ENCODE measurements at regions not wholly inside any gene's neighbourhood (a gene's known extent, or its start where the extent isn't known, plus 50 kb on each side); places are given as distances from the start of the nearest gene placed in this dataset.

DNA sequence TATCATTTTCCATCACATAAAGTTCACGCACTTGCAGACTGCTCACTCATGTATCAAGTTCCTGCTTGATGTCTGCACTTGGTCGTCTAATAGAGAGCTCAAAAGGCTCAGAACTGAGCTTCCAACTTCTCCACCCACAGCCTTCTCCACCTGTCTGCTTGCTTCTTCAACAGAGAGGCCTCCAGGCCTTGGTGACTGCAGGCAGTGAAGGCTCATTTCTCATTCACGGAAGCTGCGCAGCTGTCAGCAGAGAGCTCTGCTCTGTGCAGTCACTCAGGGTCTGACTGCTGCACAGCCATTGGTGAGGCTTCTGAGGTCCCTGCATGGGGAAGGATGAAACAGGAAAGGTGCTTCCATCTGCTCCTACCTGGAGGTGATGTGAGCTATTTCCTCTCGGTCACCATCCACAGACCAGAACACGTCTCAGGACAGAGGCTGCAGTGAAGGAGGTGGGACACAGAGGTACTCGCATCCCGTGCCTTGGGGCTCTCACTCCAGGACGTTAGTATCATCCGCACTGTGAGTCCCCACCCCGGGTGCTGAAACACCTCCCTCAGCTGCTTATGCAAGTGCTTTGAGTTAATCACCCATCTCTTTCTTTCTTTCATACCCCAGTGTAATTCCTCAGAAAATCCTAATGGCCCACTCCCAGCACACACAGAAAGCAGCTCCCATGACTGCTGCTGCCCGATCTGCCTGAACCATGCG lies 126.2 kb downstream of the TMEM18 start:
- DNase-seq = no peak

DNA sequence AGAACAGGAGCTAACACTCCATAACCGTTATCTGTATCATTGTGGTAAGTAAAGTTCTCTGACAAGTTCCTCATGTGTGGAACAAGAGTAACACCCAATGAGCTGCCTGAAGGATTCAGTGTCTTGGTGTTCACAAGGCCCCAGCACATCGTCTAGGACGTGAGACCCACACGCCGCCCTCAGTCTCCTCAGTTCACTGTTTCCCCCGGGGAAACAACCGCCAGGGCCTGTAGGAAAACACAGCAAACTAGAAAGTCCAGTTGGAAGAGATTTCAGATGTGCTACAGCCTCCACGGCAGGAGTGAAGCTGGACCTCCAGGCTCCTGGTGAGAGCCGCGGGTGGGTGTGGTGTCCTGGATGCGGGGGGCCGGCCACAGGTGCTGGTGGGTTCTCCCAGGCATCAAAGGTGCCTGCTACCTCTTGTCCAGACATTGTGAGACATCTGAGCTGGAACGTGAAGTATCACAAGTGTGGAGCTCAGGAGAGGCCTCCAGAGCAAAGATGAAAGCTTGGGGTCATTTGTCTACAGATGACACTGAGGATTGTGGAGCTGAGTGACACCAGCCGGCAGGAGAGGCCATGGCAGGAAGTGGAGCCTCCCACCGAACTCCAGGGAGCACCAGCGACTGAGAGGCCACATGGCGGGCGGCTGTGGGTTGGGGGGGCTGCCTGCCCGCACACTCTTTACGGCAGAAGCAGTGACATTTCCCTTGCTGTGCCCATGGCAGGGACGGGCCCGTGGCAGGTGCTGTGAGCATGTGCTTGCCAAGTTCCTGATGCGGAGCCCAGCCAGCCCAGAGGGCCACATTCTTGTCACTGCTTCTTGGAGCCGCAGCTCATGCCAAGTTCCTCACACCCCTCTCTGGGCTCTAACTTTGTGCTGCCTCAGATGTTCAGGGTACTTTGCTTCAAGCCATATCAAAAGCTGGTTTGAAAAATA lies 131.2 kb downstream of the TMEM18 start:
- DNase-seq = no peak

DNA sequence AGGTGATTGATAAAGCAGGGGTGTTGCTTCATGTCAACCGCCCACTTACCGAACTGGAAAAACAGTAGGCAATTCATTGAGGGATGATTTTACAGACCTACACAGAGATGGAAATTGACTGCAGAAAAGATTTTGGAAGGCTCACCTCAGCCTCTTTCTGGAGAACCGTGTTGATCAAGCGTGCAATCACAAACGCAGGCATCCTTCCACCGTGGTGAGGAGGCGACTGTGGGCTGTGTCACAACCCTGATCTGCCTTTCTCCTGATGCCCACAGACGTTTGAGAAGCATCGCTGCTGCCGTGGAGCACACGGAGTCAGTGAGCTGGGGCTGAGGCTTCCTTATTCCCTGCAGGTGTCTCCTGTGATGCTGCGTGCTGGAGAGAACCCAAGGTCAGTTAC lies 132.0 kb downstream of the TMEM18 start:
- DNase-seq = no peak

DNA sequence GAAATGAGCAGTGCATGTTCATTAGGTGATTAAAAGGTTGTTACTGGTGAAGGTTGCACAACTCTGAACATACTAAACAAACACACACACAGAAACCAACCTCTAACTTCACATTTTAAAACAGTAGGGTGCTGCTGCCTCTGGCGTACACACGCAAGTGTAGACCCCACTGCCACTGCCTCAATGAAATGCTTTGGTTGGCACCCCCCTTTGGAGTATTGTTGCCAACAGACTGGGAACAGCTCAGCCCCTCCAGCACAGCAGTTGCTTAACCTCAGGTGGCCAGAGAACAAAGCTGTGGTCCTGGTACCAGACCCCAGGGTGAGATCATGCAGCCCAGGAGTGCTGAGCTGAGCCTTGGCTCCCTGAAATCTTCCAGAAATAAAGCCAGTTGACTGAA lies 138.6 kb downstream of the TMEM18 start:
- no peak for DNase-seq

DNA sequence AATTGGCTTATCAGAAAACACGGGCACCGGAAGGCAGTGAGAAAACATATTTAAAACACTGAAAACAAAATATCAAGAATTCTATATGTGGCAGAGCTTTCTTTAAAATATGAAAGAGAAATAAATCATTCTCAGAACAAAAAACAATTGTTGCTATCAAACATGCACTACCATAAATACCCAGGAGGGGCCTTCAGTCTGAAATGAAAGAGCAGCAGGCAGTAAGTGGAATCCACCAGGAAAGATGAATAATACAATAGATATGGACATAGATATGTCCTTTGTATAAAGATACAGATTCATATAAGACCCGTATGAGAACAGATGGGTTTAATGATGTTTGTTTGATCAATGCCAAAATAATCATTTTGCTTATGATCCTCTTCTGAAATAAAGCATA lies 142.0 kb downstream of the TMEM18 start:
- DNase-seq = no peak

DNA sequence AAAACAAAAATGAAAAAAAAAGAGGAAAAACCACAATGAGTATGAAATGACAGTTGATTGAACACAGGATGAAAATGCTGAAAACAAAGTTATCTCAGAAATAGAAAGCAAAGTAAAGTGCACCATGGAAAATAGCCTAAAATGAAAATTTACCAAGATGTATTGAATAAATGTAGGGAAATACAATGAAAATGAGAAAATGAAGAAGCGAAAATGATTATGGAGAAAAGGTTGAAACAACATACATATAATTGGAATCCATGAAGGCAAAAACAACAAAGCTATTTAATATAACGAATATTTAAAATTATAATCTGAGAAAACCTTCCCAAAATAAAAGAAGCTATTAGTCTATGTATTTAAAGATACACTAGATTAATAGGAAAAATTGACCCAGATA lies 147.4 kb downstream of the TMEM18 start:
- DNase-seq = no peak

DNA sequence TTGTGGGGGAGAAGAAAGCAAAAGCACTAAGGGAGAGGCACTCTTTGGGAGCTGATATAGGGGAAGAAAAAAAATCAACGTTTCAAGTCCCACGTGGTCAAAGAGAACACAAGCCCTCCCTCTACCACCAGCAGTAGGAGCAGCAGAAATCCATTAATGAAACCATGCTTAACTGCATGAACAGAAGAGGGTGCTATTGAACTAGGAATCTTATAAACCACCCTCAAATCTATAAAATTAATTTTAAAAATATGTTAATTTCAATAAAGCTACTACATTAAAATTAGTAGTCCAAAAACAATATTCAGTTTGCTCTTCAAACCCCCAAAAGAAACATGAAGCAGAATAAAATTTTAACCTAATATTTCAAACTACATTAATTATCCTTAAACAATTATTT lies 147.8 kb downstream of the TMEM18 start:
- DNase-seq = peak; percentile 19

DNA sequence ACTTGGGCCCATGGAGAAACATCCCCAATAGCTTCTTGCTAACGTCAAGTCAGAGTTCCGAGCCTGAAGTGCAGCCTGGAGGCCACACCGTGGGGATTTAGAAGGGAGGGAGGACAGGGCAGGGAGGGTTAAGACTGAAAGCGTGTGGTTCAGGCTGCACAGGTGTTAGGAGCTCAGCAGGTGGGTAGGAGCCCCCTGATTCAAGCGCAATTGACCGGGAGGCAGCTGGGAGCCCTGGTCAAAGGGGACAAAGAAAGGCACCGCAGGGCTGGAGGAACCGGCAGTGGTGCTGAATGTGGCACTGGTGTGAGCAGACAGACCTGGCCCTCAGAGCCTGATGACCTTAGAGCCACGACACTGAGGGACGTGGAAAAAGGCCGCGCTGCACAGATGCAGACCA lies 149.6 kb downstream of the TMEM18 start:
- DNase-seq = no peak

DNA sequence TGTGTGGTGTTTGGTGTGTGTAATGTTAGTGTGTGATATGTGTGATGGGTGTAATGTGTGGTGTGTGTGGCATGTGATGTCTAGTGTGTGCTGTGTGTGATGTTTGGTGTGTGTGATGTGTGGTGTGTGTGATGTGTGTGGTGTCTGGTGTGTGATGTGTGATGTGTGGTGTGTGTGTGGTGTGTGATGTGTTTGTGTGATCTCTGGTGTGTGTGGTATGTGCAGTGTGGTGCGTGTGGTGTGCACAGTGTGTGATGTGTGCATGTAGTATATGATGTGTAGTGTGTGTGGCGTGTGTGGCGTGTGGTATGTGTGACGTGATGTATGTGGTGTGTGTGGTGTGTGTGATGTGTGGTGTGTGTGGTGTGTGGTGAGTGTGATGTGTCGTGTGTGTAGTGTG lies 150.3 kb downstream of the TMEM18 start:
- no peak for DNase-seq

DNA sequence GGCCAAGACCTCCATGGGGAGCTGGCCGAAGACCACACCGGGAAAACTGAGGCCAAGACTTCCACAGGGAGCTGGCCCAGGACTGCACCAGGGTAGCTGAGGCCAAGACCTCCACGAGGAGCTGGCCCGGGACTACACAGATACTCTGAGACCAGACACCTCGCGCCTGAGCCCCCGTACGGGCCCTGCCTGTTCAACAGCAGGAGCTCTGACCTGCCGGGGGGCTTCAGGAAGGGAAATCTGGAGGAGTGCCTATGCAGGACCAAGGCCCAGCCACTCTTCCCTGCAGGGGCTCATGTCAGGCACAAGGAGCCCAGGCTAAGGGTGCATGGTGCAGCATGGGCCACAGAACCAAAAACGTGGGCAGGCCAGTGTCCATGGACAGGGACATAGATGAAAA lies 151.6 kb downstream of the TMEM18 start:
- no peak for DNase-seq

DNA sequence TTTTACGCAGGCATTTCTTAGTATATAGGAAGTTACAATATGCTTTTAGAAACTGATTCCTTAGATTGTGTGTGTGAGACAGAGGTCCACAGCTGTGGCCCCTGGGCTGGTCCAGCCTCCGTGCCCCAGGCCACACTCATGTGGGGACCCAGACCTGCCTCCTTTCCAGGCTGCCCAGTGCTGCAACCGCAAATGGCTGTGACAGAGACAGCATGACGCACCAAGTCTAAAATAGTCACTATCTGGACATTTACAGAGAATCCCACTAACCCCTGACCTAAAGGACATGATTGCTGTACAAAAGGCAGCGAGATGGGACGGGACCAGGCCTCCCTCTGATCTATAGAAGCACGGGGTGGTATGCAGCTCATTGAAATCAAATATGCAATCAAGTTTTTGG lies 152.2 kb downstream of the TMEM18 start:
- no peak for DNase-seq

DNA sequence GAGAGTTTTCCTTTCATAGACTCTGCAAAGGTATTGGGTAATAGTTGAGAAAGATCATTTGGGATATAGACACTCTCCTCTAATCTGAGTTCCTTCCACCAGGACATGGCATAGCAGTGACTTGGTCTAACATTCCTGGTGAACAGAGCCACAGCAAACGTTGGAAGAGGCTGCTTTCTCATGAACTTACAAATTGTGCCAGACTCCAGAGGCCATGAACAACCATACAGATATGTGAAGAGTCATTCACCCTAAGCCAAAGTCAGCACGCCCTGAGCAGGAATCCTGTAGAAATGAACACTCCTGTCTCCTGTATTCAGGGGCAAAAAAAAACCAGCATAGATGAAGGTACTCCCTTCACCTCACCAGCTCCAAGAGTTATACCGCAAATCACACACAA lies 152.8 kb downstream of the TMEM18 start:
- no peak for DNase-seq

DNA sequence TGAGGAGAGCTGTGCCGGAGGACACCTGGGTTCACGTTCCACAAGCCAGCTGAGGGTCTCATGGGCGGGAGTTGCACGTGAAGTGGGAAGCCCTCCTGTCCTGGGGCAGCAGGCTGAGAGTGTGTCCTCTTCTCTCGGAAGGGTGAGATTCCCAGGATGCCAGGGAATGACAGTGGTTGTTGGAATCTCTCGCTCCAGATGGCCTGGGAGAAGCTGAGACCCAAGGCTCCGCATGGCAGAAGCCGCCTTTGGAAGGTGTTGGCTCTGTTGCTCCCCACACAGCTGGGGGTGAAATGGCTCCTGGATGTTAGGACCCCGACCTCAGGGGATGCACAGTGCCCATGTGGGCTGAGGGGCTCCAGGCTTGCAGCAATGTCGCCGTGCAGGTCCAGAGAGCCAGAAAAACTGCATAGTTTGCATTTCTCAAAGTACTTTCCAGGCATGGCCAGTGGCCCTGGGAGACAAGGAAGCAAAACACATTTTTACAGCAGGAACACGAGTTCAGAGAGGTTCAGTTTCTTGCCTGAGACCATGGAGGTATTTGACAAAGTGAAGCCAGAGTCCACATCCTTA lies 153.4 kb downstream of the TMEM18 start:
- DNase-seq = no peak

DNA sequence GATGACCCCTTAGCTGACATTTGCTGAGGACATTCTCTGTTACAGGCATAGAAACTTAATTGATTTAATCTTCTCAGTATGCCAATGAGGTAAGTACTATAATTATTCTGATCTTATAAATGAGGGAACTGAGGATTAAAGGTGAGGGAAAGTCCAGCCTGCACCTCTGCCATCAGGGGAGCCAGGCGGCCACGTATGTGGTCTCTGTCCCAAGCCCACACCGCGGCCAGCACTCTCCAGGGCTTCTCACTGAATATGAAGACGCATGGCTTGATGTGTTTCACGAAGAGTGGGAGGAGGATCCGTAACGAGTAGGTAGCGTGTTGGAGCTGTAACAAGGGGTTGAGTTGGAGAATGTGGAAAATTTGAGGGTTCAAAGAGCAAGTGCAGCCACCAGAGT lies 154.4 kb downstream of the TMEM18 start:
- no peak for DNase-seq

DNA sequence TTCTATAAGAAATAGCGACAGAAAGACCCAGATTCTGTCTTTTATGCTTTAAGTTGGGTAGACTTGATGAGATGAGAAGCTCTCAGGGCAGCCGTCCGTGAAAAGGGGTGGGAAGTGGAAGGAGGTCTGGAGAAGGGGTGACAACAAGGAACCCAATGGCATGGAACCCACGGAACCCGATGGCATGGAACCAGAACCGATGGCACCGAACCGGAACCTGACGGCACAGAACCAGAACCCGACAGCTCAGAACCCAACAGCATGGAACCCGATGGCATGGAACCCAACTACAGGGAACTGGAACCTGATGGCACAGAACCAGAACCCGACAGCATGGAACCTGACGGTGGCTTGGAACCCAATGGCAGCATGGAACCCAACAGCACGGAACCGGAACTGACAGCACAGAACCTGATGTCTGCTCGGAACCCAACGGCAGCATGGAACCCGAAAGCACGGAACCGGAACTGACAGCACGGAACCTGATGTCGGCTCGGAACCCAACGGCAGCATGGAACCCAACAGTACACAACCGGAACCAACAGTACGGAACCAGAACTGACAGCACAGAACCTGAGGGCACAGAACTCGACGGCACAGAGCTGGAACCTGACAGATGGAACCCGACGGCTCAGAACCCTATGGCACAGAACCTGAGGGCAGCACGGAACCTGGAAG lies 155.2 kb downstream of the TMEM18 start:
- DNase-seq = no peak

DNA sequence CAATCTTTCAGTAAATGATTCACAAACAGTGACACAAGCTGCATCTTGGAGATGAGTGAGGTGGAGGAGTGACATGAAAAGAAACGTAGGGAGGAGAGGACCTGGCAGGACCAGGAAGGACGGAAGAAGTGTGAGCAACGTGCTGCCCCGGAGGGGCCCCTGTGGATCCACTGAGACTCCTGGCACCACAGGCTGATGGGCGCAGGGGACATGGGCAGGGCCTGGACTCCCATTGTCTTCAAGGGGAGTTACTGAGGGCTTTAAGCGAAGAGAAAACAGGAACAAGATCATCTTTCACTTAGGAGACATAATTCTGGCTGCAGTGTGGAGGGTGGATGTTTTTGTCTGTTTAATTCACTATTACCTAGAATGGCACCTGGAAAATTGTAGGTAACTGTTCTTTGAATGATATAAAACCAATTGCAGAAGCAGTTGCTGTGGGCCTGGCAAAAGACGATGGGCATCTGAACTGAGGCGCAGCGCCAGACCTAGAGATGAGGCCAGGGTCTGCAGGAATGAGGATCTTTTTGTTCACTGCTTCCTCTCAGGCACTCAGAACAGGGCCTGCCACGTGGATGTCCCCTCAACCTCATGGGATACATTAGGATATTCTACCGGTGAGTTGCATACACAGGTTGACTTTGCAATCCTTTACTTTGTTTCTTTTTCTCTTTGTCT lies 156.4 kb downstream of the TMEM18 start:
- DNase-seq = no peak

DNA sequence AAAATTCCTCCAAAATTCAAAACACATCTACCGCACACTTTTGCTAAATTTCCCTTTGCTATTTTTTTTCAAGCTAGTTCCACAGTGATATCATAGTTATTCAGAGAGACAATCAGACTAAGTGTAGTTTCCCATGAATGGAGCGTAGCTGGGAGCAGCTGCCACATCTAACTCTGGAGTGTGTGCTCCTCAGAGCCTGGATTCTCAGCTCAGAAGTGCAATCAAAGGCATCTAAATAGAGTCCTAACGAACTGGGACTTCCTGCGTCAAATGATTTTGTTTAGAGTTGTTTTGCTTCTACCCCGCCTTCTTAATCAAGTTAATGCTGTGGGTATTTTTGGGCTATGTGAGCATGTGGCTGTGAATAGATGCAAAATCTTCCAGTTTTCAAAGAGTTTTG lies 160.3 kb downstream of the TMEM18 start:
- DNase-seq = no peak

DNA sequence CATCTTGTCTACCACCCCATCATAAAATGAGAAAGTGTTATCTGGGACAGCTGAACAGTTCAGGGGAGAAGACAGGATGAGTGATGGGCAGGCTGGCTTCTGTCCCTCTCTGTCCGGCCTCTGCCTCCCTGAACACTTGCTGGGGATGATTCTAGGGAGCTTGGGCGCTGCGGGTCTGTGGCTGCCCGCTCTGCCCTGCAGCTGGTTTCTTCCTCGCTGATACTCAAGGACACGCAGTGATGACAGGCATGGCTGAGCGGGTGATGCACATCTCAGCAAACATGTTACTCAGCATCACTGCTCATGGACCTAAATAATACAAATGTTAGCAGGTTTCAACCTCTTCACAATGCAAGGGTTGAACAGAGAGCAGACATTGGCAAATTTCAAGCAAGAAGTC lies 161.1 kb downstream of the TMEM18 start:
- DNase-seq = no peak

DNA sequence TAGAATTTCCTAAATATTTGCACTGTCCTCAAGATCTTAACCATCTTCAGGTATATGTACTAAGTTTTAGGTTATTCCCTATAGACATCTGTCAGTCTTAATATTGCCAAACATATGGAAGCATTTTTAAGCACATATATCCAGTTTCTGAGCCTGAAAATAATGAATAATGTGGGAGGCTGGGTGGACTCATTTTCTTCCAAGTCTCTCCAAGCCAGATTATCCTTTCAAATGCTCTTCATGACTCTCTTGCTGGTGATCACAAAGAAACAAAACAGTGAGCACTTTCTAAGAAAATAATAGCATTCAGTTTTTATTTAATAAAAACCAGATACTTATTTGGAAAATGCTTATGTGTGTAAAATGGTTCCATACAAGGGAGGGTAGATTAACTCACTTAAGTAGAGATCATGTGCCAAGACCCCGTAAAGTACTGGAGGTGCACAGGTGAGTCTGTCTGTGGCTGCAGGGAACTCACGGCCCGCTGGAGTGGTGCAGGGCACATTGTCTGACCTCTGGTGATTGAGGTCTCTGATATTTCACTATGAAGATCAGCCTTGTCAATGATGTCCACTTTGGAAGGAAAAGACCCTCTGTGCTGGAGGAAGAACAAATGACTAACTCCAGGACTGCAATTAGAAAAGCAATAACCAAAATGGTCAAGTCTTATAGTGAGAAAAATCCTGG lies 161.6 kb downstream of the TMEM18 start:
- DNase-seq = no peak

DNA sequence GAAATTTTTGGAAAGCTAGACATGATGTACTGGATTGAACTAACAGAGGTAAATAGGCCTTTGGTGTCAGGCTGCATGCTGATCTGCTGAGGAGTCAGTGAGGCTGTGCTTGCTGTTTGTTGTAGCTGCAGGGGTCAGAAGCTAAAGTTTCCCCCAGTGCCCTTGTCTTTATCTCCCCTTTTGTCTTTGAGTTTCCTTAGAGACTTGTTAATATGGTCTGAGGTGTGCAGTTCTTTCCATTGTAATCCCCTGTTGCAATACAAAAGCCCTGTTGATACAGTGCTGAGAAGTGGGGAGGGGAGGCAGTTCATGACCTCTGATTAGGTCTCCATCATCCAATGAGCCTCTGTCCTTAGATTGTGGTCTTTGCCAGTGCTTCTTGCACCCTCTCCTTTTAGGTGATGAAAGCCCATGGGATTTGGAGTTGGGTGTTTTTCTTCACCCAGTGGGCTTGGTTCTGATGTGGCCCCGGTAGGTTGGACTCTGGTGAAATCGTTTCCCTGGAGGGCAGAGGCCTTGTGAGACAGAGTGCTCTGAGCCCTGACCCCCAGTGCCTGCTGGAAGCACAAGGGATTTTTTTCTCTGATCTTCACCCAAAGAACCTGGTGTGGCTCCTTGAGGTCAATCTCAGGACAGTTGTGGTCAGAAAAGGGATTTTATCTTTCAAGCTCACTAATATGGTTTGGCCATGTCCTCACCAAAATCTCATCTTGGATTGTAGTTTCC lies 163.1 kb downstream of the TMEM18 start:
- DNase-seq = no peak

DNA sequence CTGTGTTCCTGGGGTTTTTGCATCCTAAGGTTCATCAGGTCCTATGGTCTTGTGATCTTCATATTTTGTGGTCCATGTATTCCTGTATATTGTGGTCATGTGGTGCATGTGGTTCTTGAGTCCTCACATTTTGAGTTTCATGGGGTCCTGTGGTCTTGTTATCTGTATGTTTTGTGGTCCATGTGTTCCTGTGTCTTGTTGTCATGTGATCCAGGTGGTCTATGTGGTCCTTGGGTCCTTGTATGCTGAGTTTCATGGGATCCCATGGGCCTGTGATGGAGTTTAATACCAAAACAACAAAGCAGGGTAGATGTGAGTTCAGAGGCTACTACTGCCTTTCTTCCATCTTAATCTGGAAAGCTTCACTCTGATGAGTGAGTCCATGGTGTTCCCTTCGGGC lies 166.4 kb downstream of the TMEM18 start:
- DNase-seq = no peak

DNA sequence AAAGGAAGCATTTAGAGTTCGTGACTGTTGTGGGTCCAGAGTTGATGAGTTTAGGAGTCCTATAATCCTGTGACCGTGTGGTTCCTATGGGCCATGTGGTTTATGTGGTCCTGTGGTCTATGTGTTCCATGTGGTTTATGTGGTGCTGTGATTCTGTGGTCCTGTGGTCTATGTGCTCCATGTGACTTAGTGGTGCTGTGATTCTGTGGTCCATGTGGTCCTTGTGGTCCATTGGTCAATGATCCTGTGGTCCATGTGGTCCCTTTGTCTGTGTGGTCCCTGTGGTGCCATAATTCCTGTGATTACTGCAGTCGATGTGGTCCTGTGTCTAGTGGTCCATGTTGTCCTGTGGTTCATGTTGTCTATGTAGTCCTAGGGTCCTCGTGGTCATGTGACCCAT lies 167.3 kb downstream of the TMEM18 start:
- no peak for DNase-seq

All from CD4-positive, alpha-beta T cell treated with Interleukin-10 for 1 hour (primary cell).